Motor neuron (in vitro differentiated cells): ENCODE measurements at regions not wholly inside any gene's neighbourhood (a gene's known extent, or its start where the extent isn't known, plus 50 kb on each side); places are given as distances from the start of the nearest gene placed in this dataset.

ENCODE experiments used
- ATAC-seq, 8 experiments: fragments of 200-7000 bp; cut with Tn5 transposase; replicated peaks in 6 of 8; 2 replicates each; pipeline ENCODE4 v1.8.0; 2021; ENCODE audit warnings: mild to moderate bottlenecking in 8 of 8, moderate library complexity in 8 of 8
- H3K27ac ChIP-seq, 2 donors: fragments of 250-450 bp; sonication (Bioruptor Pico); 2 replicates each; pipeline ENCODE4 v1.9.0; 2021; ENCODE audit warnings: antibody characterized with exemption in 2 of 2, mild to moderate bottlenecking in 2 of 2, moderate library complexity in 1 of 2
- H3K4me1 ChIP-seq, 2 donors: fragments of 250-450 bp; sonication (Bioruptor Pico); replicated peaks in 1 of 2; 2 replicates each; pipeline ENCODE4 v1.6.1; 2021; ENCODE audit warnings: antibody characterized with exemption in 2 of 2, mild to moderate bottlenecking in 2 of 2, moderate library complexity in 1 of 2
- H3K4me3 ChIP-seq, 5 donors: fragments of 250-450 bp; sonication (Bioruptor Pico); 2 replicates each; pipeline ENCODE4 v1.9.0; 2021; ENCODE audit warnings: antibody characterized with exemption in 5 of 5, mild to moderate bottlenecking in 5 of 5, moderate library complexity in 4 of 5
- WGBS, 10 experiments: fragments of 450-650 bp; shearing (Covaris generic); methylation state at CpG; one replicate each; pipeline ENCODE4 v1.0.0; 2022; 5-methylcytosine and 5-hydroxymethylcytosine counted together
- in situ Hi-C, 9 experiments: fragments of 400-800 bp; cut with MboI; loops; one replicate each; pipeline ENCODE4 v1.15.0; 2021; ENCODE audit warnings: low sequenced_read_pairs in 9 of 9, low pct_unique_long_range_greater_than_20kb in 2 of 9; ENCODE audit not compliant: unreplicated experiment in 9 of 9

DNA sequence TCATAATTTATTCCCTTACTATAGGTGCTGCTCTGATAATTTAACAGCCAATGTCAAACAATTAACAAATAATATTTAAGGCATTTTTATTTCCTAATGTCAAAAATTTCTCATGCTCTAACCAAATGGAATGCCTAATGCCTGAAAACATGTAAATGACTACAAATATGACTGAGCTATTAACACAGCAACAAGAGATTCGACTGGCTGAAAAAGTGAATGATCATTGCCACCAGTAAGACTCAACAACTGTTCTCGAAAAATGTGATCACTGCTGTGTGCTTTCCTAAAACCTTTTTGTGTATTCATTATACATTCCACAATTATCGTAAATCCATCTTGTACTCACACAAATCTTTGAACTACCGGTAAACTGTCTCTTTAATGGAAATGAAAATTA lies 118.7 kb downstream of the NPY start:
- Histone ChIP-seq H3K4me3 (no peak overlapping the region), H3K4me1 (peaks cover 0 to 10% of the 10 kb centered on the region in 2 donors), H3K27ac (no peak overlapping the region)
- no peak for ATAC-seq
- 19 to 72% (median 60%) methylated on average over 1 to 4 of the region's 4 CpGs; no CpG with 5 or more reads in 1 of the 10 experiments for WGBS, 10 experiments
- in situ Hi-C loops: no loop called here

DNA sequence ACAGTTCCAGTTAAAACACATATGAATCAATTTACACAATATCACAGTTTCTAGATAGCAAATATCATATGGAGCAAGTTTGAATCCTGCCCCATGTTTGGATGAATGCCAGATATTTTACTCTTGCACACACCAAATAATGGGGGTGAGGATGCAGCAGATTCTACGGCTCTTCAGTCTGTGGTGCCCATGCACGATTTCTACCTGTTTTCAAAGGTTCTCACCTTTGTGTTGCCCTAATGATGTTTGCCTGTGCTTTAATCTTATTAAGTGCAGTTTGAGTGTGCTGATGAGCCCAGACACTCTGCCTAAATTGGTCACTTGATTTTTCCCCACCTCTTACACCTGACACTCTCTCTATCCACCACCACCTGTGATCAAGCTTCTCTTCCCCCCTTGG lies 119.6 kb downstream of the NPY start:
- 24 to 100% (median 70%) methylated on average over 1 to 2 of the region's 2 CpGs; no CpG with 5 or more reads in 3 of the 10 experiments for WGBS, 10 experiments
- no peak for ATAC-seq
- Histone ChIP-seq H3K27ac (no peak overlapping the region), H3K4me1 (peaks cover 0 to 10% of the 10 kb centered on the region in 2 donors), H3K4me3 (no peak overlapping the region)
- in situ Hi-C loops: no loop called here

DNA sequence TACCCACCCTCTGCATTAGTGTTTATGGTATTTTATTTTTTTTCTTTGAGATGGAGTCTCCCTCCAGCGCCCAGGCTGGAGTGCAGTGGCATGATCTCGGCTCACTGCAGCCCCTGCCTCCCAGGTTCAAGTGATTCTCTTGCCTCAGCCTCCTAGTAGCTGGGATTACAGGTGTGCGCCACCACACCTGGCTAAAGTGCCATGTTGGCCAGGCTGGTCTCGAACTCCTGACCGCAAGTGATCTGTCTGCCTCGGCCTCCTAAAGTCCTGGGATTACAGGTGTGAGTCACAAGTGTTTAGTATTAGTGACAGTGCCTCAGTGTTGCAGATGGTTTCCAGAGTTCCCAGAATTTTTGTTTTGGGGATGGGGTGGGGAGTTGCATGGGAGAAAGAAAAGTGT lies 120.3 kb downstream of the NPY start:
- H3K4me3 ChIP-seq: no peak overlapping the region
- in situ Hi-C loops: no loop called here
- 50 to 100% (median 87%) methylated on average over 1 to 6 of the region's 6 CpGs; no CpG with 5 or more reads in 4 of the 10 experiments for WGBS, 10 experiments
- H3K4me1 ChIP-seq: peaks cover 0 to 10% of the 10 kb centered on the region in 2 donors
- H3K27ac ChIP-seq: no peak overlapping the region
- ATAC-seq: no peak

- no peak for ATAC-seq
- peaks cover 0 to 10% of the 10 kb centered on the region in 2 donors for H3K4me1 ChIP-seq
- no peak overlapping the region for H3K4me3 ChIP-seq
- in situ Hi-C loops: no loop called here
- H3K27ac ChIP-seq: no peak overlapping the region
Measured at GRCh38 chr7:24405002-24405401, 121.0 kb downstream of the NPY start.

GRCh38 chr7:24406053-24406788 lies 122.2 kb downstream of the NPY start:
- in situ Hi-C loops: no loop called here
- ATAC-seq: peak in 5 of 8 experiments; percentile 11 to 75 (median 69)
- peaks cover 0 to 10% of the 10 kb centered on the region in 2 donors for H3K4me1 ChIP-seq
- H3K4me3 ChIP-seq: no peak overlapping the region
- 0 to 100% (median 68%) methylated on average over 1 to 3 of the region's 4 CpGs; no CpG with 5 or more reads in 2 of the 10 experiments for WGBS, 10 experiments
- no peak overlapping the region for H3K27ac ChIP-seq

DNA sequence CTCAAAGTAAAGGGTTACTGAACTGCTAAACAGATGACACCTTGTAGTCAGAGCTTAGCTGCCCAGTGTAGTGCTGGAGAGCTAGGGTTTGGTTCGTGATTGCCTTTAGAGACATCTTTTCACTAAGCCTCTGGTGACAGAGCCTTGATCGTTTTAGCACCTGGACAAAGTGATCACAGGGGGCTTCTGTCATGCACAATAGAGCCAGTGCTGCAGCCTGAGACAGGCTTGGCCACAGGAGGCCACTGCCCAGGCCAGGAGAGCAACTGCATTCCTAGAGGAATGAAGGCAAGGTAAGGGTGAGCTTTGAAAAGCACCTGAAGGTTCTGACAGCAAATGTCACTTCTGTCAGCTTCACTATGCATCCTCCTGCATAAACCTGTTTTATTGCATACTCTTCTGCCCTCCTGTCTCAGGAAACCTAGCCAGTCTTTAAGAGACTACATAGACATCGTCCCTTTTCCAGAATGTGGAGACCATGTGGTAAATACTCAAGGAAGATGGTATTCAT lies 122.9 kb downstream of the NPY start:
- ATAC-seq: peak in 5 of 8 experiments; percentile 28 to 82 (median 48)
- in situ Hi-C loops: no loop called here
- Histone ChIP-seq H3K4me1 (peaks cover 0 to 8% of the 10 kb centered on the region in 2 donors), H3K4me3 (no peak overlapping the region), H3K27ac (no peak overlapping the region)
- 0 to 100% (median 54%) methylated on average over 1 to 3 of the region's 3 CpGs; no CpG with 5 or more reads in 1 of the 10 experiments for WGBS, 10 experiments

GRCh38 chr7:24407965-24408364 lies 124.0 kb downstream of the NPY start:
- Histone ChIP-seq H3K27ac (no peak overlapping the region), H3K4me3 (no peak overlapping the region), H3K4me1 (peaks cover 0 to under 1% of the 10 kb centered on the region in 2 donors)
- ATAC-seq: no peak
- WGBS, 10 experiments: 33 to 100% (median 90%) methylated on average over 1 of the region's 1 CpG; no CpG with 5 or more reads in 7 of the 10 experiments
- in situ Hi-C loops: no loop called here

DNA sequence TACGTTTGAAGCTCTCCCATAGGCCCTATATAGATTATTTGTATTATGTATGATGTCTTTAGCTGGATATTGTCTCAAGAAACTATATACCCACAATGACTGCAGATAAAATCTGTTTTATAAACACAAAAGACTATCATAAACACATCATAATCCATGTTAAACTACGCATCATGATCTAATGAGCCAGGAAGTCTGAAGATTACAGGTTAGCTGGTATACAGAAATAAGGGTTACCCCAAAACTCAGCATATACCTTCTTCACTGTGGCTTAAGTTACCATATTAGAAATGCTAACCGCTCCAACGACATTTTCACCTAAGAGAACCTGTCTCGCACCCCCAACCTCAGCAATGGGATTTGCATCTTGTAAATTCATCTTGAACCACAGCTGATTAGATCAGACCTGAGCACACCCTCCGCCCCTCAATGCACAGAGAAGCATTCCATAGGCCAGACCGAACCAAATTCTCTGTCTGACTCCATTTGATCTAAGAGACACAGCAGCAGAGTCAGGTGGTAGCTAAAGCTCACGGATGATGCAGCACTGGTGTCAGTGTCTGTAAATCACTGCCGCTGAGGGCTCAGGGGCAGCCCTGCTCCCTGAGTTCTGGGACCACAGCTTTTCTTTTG lies 124.9 kb downstream of the NPY start:
- 43 to 100% (median 90%) methylated on average over 5 to 8 of the region's 9 CpGs; no CpG with 5 or more reads in 1 of the 10 experiments for WGBS, 10 experiments
- Histone ChIP-seq H3K4me1 (no peaks in the 10 kb centered on the region), H3K27ac (no peak overlapping the region), H3K4me3 (no peak overlapping the region)
- in situ Hi-C loops: no loop called here
- ATAC-seq: peak in 4 of 8 experiments; percentile 35 to 56 (median 46)

DNA sequence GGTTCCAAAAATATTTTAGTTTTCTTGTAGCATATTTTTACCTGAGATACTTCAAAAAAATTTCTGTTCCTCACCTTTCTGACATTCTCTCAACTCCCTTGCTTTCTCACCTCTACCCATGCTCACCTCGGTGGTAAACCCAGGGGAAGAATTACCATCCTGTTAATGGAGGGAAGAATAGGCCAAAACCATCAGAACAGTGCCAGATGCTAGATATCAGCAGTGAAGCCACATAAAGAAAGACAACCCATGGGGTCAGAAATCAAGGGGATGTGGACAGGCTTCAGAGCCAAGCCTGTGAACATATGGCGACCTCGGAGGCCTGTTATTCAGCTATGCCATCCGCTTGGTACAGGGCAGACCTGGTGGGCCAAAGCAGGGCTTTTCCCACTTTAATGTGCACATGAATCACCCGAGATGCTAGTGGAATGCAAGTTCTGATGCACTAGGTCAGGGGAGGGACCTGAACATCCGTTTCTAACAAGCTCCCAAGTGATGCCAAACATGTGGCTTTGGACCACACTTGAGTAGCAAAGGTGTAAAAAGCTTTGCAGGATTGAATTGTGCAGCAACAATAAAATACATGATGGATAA lies 125.5 kb downstream of the NPY start:
- H3K27ac ChIP-seq: no peak overlapping the region
- no peak for ATAC-seq
- H3K4me1 ChIP-seq: no peaks in the 10 kb centered on the region
- no peak overlapping the region for H3K4me3 ChIP-seq
- WGBS, 10 experiments: 0 to 100% (median 84%) methylated on average over 1 to 6 of the region's 6 CpGs
- in situ Hi-C loops: no loop called here

DNA sequence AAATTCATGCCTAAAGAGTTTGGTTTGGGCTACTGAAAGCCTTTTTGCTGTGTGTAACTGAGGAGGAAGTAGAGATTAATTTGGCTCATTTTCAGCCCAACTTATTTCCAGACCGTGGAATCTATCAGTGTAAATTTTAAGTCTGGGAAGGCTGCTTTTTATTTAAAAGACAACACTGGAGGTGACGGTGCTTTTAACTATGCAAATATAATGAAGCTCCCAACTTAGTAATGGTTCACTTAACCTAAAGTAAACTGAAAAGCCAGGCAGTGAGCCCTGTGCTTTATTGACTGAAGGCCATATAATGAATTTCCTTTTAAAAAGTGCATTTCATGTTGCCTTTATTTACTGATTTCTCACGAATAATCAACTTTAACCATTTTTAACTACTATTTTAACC lies 127.2 kb downstream of the NPY start:
- Histone ChIP-seq H3K27ac (no peak overlapping the region), H3K4me3 (no peak overlapping the region), H3K4me1 (no peaks in the 10 kb centered on the region)
- WGBS, 10 experiments: 22 to 96% (median 48%) methylated on average over 2 to 3 of the region's 3 CpGs
- no peak for ATAC-seq
- in situ Hi-C loops: no loop called here

DNA sequence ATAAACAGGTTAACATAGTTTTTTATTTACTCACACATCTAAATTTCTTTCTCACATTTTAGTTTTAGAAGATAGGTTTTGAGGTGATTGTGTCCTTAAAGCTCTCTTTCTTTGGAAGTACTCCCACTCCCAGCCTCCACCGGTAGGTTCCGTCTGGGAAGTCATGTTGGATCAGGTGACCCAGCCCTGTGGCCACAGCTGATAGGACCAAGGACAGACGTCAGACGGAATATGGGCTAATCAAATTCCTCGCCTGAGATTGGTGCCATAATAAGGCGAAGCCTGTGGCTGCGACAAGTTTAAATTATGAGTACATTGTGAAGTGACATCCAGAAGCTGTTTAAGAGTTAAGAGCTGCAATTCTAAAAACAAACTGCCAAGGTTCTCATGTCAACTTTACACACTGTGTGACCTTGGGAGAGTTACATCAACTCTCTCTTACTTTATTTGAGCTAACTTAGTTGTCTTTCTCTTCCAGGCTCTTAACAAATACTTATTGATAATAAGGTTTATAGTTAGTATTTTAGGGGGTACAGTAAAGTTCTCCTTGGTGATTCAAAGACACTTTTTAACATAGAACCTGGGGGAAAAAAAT lies 133.6 kb downstream of the NPY start:
- Histone ChIP-seq H3K4me1 (peaks cover 11 to 13% of the 10 kb centered on the region in 2 donors), H3K27ac (no peak overlapping the region), H3K4me3 (no peak overlapping the region)
- WGBS, 10 experiments: 44 to 96% (median 81%) methylated on average over 2 to 7 of the region's 7 CpGs; no CpG with 5 or more reads in 1 of the 10 experiments
- no peak for ATAC-seq
- in situ Hi-C loops: no loop called here

- no peak overlapping the region for H3K4me3 ChIP-seq
- H3K4me1 ChIP-seq: peaks cover 19 to 22% of the 10 kb centered on the region in 2 donors
- peak in 1 of 8 experiments; percentile 39 for ATAC-seq
- WGBS, 10 experiments: 7 to 100% (median 50%) methylated on average over 1 to 2 of the region's 2 CpGs; no CpG with 5 or more reads in 3 of the 10 experiments
- no peak overlapping the region for H3K27ac ChIP-seq
- in situ Hi-C loops: no loop called here
Measured at GRCh38 chr7:24419077-24419476, 135.1 kb downstream of the NPY start.

GRCh38 chr7:24419511-24419910 lies 135.5 kb downstream of the NPY start:
- in situ Hi-C loops: no loop called here
- no peak for ATAC-seq
- no peak overlapping the region for H3K4me3 ChIP-seq
- H3K4me1 ChIP-seq: peaks cover 19 to 24% of the 10 kb centered on the region in 2 donors
- no peak overlapping the region for H3K27ac ChIP-seq
